ENCODE measurements at regions not wholly inside any gene's neighbourhood (a gene's known extent, or its start where the extent isn't known, plus 50 kb on each side); places are given as distances from the start of the nearest gene placed in this dataset.

GRCh38 chr4:12897954-12898353 is 586.2 kb downstream of the RAB28 start:
- DNase-seq (ENCODE audit: low read depth) = no peak
- no peak for TF ChIP-seq CTCF (conservative IDR thresholded peaks at IDR 0.05; ENCODE audit: low read depth, low read length)
- H3K4me3 ChIP-seq (ENCODE audit: low read length) = no peak overlapping the region

DNA sequence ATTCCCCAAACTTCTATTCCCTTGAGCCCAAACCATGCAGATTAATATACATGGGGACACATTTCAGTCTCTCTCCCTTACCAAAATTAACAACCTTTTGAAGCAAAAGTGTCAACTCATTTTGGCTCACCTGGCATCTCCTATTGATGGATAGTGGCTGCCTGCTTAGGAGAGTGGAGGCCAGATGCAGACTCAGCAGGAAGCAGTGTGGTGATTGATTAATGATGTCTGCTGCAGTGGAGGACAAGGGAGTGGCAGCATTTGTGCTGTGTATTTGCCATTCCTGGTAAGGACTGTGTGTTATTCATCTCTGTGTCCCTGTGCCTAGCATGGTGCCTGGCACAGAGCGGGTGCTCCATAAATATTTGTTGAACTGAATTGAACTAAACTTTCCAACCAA is 590.1 kb downstream of the RAB28 start:
- no peak for TF ChIP-seq CTCF (conservative IDR thresholded peaks at IDR 0.05; ENCODE audit: low read depth, low read length)
- DNase-seq (ENCODE audit: low read depth) = no peak
- no peak overlapping the region for H3K4me3 ChIP-seq (ENCODE audit: low read length)

DNA sequence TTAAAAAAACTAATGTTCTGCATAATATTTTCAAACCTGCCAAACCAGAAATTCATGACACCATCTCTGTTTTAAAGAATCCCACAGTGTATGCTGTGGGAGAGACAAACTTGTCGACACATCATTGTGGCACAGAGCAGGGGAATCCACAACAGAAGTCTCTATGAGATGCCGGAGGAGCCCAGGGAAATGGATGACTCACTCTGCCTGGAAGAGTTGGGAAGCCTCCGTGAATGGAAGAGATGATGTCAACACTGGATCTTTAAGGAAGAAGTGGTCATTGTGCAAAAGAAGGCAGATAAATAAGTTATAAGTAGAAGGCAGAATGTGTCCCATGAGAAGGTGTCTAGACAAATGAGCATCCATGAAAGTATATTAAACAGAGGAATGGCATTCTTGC is 595.1 kb downstream of the RAB28 start:
- TF ChIP-seq CTCF (conservative IDR thresholded peaks at IDR 0.05; ENCODE audit: low read depth, low read length) = no peak
- no peak overlapping the region for H3K4me3 ChIP-seq (ENCODE audit: low read length)
- DNase-seq (ENCODE audit: low read depth) = no peak

GRCh38 chr4:12884846-12885796 is 599.0 kb downstream of the RAB28 start:
- H3K4me3 ChIP-seq (ENCODE audit: low read length) = no peak overlapping the region
- no peak for DNase-seq (ENCODE audit: low read depth)
- TF ChIP-seq CTCF (conservative IDR thresholded peaks at IDR 0.05; ENCODE audit: low read depth, low read length) = no peak

- no peak for DNase-seq (ENCODE audit: low read depth)
- H3K4me3 ChIP-seq (ENCODE audit: low read length) = no peak overlapping the region
- TF ChIP-seq CTCF (conservative IDR thresholded peaks at IDR 0.05; ENCODE audit: low read depth, low read length) = no peak
These were observed 602.1 kb downstream of the RAB28 start for GRCh38 chr4:12881945-12882584.

DNA sequence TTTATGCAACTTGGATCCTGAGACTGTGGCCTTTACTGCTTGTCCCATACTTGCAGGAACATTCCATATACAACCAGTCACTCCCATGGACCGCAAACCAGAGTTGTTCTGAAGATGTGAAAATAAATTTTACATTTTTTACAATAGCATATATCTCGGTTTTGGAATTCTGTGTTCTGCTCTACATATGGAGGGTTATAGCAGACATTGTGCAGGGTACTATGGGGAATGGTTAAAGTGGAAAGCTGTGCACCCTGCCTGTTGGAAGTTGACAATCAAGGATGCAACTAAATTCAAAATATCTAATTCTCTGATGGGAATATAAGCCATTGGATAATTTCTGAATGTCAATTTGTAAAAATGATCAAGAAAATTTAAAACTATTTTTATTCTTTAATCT is 603.3 kb downstream of the RAB28 start:
- H3K4me3 ChIP-seq (ENCODE audit: low read length) = no peak overlapping the region
- no peak for DNase-seq (ENCODE audit: low read depth)
- TF ChIP-seq CTCF (conservative IDR thresholded peaks at IDR 0.05; ENCODE audit: low read depth, low read length) = no peak

All from retinal pigment epithelial cell (primary cell).